Activated CD4-positive, alpha-beta T cell treated with anti-CD3 and anti-CD28 coated beads for 24 hours (primary cell): ENCODE measurements at regions not wholly inside any gene's neighbourhood (a gene's known extent, or its start where the extent isn't known, plus 50 kb on each side); places are given as distances from the start of the nearest gene placed in this dataset.
"Not testable (repeated sequence)": the region's sequence is repeated elsewhere in the genome, so short reads cannot be mapped to it uniquely, and the experiment has no call there.

ENCODE experiments used
- DNase-seq, 2 donors: peaks; one replicate each; pipeline ENCODE4 v3.0.0-alpha.2; 2020; ENCODE audit warnings: low read depth in 2 of 2

DNA sequence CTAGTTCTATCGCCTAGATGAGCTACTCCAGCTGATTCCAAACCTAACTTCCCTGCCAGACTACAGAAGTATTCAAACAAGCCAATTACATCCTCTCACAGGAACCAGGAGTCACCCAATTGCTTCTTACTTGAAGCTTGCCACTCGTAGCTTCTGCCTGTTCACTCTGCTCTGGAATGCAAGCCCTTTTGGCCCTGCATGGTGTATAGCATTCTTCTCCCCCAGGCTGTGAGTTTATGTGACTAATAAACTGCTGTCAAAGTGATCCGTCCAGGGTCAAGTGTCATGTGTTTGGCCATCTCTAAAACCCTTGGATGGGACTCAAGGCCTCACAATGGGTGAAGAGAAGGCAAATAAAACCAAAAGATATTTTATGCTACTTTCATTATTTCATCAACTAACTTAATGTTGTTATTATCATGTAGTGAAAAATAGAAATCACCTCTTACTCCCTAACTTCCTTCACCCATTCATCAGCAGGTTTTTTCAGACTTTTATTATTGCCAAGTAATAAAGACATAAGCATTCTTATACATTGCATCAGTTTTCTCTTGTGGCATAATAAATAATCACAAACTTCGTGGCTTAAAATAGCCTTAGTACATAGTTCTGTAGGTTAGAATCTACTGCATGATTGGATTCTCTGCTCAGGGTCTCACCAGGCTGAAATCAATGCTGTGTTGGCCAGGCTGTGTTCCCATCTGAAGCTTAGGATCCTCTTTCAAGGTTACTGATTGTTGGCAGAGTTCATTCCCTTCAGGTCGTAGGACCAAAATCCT lies 1981.7 kb upstream of the FLRT2 start:
- no peak for DNase-seq

DNA sequence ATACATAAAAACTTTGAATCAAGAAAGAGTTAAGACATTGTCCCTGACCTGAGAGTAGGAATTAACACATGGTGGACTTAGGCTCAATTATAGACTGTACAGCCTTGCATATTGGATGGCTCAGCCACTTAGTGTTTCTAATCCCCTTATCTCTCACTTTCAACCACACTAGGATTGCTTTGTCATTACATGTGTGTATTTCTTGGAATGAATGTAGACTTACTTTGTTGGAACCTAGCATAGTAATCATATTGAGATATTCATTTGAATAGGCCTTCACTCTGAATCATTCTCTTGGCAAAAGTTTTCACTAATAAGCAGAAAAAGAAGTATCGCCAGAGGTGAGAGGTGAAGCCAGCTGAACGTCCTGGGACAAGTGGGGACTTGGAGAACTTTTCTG lies 1973.9 kb upstream of the FLRT2 start:
- no peak for DNase-seq

DNA sequence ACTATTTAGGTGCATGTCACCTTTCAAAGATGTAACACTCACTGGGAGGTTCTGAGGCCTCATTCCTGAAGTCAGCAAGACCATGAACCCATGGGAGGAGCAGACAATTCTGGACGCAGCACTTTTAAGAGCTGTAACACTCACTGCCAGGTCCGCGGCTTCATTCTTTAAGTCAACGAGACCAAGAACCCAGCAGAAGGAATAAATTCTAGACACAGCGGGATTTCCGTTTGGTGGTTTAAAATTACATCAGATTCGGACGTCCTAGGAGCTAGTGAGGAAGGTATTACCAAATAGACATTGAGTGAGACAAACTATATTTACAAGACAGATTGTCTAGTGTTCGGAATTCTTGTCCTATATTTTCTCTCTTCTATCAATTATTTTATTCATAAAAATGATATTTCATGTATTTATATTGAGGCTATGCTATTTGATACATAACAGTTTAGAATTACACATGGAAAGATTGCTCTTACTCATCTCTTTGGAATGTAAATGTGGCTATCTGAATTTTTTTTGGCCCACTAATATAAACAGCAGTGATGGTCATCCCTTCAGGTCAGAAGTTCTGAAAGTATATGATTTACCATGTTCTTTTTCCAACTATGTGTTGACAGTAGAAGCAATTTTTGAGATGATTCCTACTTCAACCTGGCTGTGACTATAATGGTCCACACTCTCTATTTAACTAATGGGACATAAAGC lies 1973.0 kb upstream of the FLRT2 start:
- DNase-seq = no peak

DNA sequence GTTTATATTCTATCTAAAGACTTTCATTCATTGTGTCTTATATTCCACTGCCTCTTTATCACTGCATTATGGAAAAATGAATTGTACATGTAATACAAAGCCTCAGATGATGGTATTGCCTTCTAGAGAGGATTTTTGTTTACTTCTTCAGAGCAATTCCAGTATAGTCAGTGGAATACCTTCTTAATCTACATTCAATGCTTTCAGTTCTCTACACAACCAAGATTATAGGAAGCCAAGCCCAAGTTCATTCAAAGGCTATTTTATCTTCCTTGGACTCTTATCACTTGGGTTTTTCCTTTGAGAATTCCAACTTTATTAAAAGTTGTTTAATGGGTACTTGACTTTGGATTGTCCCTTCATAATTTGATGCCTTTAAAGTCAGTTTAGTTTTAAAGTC lies 1971.0 kb upstream of the FLRT2 start:
- no peak for DNase-seq

DNA sequence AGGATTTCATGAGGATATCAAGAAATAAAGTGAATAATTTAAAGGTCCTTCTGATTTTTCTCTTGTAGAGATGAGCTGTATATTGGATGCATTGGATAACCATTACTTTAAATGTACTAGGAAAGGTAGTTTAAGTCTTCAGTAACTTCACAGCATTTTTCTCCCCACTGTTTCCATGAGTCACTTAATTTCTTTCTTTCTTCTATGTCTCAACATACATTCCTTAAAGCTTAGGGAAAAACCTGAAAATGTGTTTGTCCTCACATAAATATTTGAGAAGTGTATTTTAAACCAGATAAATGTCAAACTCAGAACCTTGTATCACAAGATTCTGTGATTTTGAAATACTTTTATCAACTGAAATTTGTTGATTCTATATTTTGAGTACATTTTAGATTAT lies 1970.2 kb upstream of the FLRT2 start:
- DNase-seq = no peak

DNA sequence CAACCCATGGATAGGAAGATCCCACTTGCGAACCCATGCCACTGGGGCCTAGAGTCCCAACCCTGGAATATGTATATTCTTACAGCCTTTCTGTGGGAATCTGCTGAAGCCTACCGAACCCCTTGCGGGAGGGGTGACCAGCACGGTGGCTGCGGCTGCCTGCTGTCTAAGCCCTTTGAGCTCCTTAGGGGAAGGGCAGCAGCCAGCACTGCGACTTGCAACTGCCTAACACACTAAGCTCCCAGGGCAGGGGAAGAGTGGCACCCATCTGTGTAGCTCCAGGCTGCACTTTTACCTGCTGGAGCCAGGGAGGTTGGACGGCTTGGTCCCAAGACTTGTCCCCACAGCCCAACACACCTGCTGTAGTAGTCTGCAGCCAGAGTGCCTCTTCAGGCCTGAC lies 1968.7 kb upstream of the FLRT2 start:
- DNase-seq = no peak

- DNase-seq = no peak
Measured at GRCh38 chr14:83566567-83566966, 1963.4 kb upstream of the FLRT2 start.

- no peak for DNase-seq
Measured at GRCh38 chr14:83568141-83568540, 1961.8 kb upstream of the FLRT2 start.

DNA sequence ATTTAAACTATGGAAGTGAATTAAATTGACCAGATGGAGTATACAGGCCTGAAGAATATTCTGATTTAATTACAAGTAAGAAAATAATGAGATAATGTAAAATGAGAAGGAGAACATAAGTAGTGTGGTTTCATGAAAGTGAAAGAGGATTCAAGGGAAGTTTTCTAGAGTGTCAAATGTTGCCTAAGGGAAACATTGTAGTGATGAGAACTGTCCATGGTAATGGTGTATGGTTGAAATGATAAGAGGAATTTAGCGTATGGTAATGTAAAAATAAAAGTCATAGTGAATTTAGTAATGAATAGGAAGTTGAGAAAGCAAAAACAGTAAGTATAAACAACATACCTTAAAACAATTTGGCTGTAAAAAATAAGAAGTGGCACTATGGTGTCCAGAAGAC lies 1954.6 kb upstream of the FLRT2 start:
- no peak for DNase-seq

GRCh38 chr14:83583201-83583600 lies 1946.7 kb upstream of the FLRT2 start:
- no peak for DNase-seq

- DNase-seq = no peak
Measured at GRCh38 chr14:83594874-83595273, 1935.1 kb upstream of the FLRT2 start.

GRCh38 chr14:83607682-83608081 lies 1922.3 kb upstream of the FLRT2 start:
- DNase-seq = no peak

- no peak for DNase-seq
Measured at GRCh38 chr14:83611491-83611890, 1918.5 kb upstream of the FLRT2 start.

GRCh38 chr14:83611906-83612390 lies 1918.0 kb upstream of the FLRT2 start:
- DNase-seq = no peak

DNA sequence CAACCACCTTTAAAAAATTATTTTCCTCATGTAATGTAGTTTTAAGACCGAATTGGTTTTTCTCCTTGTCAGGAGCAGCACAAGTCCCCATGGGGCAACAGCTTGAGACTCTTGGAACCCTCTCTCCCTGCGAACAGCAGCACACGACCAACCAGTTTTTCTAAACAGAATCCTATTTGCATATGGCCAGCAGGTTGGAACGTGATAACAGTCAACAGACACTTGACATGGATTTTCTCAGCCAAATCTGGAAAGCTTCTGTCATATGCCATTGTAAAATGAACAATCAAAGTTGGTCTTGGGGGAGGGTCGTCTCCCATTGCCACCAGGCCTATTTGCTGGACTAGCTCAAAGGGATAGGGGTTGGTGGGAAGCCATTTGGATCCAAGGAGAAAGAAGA lies 1915.0 kb upstream of the FLRT2 start:
- no peak for DNase-seq

DNA sequence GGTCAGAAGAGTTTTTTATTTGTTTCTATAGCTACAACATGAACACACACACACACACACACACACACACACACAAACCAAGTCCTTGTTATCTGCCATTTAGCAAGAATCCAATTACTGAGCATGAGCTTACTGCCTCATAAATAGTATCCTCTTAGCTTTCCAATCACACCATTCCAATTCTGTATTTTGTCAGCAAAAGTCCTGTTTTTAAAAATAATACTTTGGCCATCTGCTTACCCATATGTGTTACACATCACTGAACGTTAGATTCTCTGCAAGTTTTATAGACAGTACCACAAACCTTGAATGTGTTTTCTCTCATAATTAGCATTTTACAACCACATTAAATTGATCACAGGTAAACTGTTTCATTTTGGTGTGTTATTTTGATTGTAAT lies 1905.4 kb upstream of the FLRT2 start:
- DNase-seq = no peak

GRCh38 chr14:83632375-83632774 lies 1897.6 kb upstream of the FLRT2 start:
- no peak for DNase-seq

DNA sequence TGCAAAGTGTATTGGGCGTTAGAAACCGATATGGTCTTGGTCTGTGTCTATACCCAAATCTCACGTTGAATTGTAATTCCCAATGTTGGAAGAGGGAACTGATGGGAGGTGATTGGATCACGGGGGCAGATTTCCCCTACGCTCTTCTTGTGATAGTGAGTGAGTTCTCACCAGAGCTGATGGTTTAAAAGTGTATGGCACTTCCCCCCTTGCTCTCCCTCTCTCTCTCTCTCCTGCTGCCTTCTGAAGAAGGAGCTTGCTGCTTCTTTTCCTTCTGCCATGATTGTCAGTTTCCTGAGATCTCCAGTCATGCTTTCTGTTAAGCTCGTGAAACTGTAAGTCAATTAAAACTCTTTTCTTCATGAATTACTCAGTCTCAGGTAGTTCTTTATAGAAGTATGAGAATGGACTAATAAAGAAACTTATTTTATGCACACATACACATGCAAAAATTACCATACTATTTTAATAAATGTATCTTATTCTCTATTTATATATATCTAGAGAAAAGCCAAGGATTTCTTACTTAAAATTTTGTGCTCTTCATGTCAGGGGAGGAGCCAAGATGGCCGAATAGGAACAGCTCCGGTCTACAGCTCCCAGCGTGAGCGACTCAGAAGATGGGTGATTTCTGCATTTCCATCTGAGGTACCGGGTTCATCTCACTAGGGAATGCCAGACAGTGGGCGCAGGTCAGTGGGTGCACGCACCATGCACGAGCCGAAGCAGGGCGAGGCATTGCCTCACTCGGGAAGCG lies 1891.0 kb upstream of the FLRT2 start:
- no peak for DNase-seq

DNA sequence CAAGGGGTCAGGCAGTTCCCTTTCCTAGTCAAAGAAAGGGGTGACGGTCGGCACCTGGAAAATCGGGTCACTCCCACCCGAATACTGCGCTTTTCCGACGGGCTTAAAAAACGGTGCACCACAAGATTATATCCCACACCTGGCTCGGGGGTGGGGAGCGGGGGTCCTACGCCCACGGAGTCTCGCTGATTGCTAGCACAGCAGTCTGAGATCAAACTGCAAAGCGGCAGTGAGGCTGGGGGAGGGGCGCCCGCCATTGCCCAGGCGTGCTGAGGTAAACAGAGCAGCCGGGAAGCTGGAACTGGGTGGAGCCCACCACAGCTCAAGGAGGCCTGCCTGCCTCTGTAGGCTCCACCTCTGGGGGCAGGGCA lies 1890.5 kb upstream of the FLRT2 start:
- DNase-seq = not testable (repeated sequence)

DNA sequence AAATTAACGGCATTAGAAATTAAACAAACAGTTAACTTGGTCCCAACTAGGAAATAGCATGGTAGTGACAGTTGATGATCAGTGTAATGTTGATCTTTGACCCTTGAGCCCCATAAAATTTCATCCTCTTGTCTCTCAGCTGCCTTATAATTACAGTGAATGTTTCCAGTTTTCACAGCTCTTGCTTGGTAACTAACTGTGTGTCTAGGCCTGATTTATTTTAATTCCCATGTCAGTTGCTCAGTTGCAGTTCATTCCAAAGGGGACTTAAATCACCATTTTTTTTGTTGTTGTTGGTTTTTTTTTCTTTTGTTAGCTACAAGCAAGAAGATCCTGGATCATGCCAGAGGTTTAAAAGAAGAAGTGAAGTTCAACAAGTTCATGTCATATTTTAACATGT lies 1883.7 kb upstream of the FLRT2 start:
- DNase-seq = no peak

DNA sequence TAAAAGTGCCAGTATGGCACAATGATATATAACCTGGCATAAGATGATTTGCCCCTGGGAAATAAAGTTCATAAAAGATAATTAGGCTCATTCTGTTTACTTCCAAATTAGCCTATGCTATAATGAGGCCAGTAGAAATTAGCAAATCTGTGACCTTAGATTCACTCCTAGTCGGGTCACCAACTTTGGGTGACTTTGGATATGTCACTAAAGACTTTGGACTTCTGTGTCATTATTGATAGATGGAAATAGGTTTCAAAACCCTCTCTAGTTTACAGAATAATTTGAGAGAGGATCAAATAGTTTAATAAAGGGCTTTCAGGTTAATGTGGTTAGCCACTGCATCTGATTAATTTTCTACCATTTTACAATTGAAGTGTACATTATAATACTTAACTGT lies 1869.3 kb upstream of the FLRT2 start:
- DNase-seq = no peak

GRCh38 chr14:83664389-83664788 lies 1865.6 kb upstream of the FLRT2 start:
- DNase-seq = no peak

DNA sequence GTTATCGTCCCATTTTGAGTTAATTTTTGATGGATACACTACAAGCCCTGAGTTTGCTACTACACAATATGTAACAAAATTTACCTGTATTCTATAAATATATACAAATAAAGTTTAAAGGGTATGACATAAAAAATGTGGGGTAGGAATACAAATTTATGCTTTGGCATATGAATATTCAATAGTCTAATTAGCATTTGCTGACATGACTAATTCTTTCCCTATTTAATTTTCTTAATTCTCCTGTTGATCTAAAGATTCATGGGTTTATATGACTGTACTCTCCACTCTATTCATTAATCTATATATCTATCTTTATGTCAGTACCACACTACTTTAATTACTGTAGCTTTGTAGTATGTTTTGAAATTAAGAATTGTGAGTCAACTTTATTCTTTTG lies 1840.7 kb upstream of the FLRT2 start:
- no peak for DNase-seq
